NCI-H82 (cell line): ENCODE measurements at regions not wholly inside any gene's neighbourhood (a gene's known extent, or its start where the extent isn't known, plus 50 kb on each side); places are given as distances from the start of the nearest gene placed in this dataset.
A peak's percentile ranks its signal among the peaks of the same experiment; 100 is the strongest.

ENCODE experiments used
- DNase-seq: peaks from one replicate; lab custom pipeline; 2025; lab: John Stamatoyannopoulos, UW

DNA sequence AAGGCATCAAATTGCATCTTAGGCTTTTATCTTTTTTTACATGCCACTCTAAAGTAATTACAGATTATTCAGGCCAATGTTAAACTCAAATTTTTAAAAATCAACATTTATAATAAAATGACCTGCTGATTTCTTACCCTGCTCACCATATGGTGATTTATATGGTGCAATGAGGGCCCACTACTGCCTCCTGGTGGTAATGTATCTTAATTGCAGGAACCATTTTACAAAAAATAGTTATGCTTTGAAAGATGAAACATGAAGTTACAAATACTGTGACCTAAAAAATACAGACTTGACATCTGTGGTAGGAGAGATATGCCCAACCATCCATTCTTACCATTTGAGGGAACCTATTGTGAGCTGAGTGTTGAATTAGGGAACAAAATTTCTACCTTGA lies 292.6 kb upstream of the TAS2R1 start:
- no peak for DNase-seq

DNA sequence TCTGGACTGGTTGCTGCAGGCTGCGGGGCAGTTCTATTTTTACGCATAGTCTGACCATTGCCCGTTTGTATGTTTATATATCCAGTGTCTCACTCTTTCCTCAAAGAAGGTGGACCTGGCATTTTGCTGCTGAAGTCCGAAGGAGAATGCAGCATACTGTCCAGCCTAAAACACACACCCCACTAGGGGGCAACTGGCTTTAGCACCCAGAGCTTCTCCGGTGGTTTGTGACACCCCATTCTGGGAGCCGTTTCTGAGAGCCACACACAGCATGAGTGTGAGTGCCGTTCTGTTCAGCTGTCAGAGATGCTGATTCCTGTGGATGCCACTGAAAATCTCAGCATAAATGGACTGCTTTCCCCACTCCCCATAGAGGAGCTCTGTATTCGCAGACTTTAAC lies 290.5 kb upstream of the TAS2R1 start:
- DNase-seq, result peak; percentile 3

DNA sequence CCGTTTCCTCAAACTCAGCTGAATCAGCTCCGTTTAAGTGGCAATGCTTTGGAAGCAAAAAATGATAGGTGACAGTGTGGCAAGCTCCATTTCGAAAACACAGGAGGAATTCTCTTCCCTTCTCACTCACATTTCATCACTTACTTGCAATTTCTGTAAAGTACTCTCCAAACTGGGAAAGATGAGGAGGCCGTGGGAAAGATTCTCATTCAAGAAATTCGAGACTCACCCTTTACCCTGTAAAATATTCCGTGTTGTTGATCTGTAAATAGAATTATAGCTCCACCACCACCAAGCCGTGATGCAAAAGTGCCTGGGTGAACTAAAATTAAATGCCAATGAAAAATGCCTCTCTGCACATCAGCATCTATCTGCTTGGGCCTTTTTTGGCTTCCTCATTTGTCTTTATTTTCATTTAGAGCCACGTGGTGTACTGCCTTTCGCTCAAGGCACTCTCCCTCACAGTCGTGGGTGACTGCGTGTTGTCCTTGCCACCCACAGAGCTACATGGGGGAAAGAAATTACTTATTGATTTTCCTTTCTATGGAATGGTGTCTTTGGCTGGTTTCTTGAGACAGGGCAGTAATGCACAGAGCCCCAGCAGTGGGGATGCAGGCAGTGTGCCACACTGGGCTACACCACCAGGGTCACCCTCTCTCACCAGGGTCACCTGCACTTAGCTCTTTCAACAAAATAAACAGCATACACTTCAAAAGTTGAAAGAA lies 289.3 kb upstream of the TAS2R1 start:
- DNase-seq, result no peak

DNA sequence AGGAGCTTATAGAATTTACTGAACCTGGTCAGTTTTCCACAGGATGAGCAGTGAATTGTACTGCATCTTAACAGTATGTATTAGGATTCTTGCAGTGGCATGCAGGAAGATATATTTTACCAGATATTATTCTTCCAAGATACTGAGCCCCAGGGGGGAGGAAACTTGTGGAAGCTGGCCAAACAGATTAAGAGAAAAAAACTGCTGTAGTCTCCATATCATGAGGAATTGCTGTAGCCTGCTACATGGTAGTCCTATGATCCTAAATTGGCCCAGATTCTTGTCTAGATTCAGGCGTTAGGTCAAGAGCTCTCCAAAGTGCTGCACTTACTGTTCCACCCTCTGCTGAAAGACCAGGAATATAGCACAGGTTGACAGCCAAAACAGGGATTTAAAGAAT lies 275.5 kb upstream of the TAS2R1 start:
- DNase-seq, result no peak

DNA sequence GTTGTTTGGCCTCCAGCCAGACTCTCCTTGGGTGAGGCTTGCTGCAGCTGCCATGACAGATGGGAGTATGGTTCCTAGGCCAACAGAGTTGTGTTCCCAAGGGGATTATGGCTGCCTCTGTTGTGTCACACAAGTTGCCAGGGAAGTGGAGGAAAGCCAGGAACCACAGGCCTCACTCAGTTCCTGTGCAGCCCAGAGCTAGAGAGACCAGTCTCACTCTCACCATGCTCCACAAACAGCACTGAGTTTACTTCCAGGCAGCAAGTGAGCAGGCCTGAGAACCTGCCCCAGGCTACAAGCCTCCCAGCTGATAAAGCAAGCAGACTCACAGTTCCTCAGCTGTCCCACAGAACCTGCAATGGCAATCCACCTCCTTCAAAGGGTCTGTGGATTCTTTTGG lies 273.6 kb upstream of the TAS2R1 start:
- DNase-seq, result peak; percentile 58

DNA sequence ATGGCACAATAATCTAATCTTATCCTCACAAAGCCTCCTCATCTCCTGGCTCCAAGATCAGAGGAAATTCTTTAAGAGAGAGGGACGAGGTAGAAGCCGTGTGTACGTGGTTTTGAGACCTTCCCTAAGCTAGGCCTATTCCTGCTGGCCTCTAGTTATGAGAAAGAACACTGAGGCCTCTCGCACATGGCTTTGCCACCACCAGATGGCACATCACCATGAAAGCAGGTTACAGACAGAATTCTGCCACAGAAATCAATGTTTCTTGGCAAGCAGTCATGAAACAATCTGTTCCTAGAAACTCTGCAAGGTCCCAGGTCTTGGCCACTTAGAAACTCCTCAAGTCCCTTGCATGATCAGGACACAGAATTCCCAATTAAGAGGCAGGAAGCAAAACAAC lies 268.2 kb upstream of the TAS2R1 start:
- DNase-seq, result peak; percentile 62

DNA sequence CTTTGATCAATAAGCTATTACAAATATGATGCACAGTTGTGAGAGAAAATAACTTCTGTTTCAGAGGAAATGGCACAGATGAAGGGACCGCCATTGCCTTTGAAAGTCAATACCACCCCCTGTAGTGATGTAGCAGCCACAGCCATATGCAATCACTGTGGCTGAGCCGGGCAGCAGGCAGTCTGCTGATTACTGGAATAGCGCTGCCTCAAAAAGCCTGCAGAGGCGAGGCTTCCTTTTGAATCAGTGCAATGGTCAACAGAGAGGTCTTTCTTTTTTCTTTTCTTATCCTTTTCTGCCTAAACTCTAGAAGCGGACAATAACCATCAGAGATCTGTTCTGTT lies 265.1 kb upstream of the TAS2R1 start:
- no peak for DNase-seq

DNA sequence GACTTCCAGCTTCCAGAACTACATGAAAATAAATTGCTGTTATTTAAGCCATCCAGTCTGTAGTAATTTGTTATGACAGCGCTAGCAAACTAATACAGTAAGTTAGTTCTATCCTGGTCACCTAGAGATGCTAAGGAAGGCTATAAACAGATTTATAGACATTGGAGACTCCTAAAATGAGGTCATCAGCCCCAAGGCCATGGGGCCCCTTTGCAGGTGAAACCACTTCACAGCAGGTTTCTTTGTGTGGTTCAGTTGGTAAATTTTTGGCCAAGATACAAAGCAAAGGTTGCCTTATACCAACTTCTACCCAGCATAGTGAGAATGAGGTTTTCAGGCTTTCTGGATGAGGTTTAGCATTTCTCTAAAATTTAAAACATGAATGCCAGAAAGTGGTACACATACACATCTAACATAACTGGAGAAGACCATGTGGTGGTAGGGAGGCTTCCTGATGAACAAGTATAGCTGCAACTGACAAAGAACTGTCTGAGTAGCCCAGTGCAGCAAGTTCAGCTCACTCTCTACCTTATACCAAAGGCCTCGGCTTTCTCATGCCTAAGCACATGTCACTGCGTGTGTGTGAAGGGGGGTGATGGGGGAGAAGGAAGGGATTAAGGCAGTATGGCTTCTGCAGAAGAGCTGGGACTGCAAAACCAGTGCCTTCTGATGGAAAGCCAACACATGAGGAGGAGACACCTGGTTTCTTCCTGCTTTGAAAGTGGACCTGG lies 264.6 kb upstream of the TAS2R1 start:
- peak; percentile 51 for DNase-seq

DNA sequence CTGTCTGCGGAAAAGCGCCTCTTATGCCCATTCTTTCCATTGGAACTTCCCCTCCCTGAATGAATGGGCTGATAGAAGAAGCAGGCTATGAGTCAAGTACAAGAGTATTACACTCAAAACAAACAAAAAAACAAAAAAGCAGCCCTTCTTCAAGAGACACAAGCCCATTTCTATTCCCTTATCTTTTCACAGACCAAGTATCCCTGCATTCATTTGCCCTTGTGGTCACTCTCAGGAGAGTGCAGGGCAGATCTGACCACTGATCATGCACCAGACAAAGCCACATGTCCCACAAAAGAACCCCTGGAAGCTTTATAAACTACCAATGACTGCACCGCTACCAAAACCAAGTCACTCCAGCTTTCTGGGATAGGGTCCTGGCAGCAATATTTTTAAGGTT lies 262.5 kb upstream of the TAS2R1 start:
- no peak for DNase-seq

DNA sequence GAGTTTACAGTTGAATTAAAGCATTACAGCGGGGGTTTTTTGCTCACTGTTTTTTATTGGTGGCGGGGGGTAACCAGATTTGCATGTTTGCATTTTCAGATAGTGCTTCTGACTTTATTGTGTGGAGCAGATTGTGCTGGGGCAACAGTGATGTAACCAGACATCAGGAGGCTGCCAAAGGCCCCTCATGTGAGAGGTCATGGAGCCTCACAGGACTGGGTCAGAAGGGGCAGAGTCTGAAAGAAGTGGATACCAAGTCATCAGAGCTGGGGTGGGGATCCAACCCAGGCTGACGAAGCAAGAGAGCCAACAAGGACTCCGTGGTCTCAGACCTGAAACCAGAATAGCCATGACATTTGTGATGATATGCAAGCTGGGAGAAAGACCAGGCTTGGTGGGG lies 259.4 kb upstream of the TAS2R1 start:
- no peak for DNase-seq

DNA sequence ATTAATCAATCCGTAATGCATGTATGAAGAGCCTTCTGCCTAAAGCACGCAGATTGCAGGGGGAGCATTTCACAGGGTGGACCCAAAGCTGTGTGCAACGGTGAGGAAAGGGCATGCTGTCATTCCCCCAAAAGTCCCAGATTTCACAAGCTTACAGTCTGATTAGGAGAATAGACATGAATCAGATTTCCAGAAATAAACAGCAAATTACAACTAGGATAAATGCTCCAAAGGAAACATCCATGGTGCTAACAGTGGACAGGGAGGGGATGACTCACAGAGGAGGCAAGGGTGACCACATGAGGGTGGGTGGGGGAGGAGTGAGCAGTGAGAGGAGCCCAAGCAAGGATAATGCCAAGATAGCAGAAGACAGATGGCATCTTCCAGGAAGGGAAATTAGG lies 258.4 kb upstream of the TAS2R1 start:
- no peak for DNase-seq

DNA sequence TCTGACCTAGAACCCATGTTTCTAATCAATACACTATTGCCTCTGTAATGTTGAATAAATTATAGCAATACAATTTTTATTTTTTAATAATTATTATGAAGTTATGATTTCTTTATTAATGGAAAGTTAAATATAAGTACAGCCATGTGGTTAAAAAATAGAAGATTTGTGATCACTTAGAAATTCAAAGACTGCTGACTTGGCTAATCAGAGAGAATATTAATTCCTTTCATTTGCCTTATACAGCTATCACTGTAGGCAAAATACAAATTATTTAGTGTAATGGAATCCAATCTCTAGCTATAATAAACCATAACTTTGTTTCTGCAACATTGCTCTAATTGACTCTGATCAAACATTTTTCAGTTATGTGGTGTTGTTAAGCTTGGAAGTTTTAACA lies 255.0 kb upstream of the TAS2R1 start:
- DNase-seq, result no peak

DNA sequence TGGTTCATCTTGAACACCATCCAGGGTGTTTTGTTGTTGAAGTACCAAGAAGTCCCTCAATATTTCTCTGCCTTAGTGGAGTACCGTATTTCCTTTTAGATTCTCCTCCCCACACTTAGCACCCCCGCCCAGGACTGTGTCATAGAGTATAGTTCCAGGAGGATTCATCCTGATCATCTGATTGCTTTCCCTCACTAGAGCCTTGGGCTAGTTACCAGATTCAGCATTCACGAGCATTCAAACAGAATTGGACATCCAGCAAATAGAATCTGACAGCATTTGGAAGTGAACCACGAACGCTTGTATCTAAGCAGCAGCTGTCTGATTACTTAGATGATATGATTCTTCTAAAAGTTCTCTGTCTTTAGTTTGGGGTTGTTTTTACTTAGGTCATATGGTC lies 248.1 kb upstream of the TAS2R1 start:
- no peak for DNase-seq

DNA sequence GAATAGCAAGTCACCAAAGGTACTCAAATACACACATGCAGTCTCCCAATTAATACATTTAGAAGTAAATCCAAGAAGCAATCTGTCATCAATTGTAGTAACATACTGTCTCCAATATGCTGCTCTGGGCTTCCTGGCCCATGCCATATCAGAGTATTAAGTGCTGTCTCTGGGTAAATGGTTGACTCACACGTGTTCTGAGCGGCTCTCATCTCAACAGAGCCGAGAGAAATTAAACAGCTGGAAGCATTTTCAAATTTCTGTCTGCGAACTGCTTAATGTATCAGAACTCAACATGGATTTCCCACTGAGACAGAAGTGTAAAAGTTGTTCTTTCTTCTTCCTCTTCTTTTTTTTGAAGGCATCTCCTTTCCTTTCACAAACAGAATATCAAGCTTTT lies 247.3 kb upstream of the TAS2R1 start:
- DNase-seq, result no peak

DNA sequence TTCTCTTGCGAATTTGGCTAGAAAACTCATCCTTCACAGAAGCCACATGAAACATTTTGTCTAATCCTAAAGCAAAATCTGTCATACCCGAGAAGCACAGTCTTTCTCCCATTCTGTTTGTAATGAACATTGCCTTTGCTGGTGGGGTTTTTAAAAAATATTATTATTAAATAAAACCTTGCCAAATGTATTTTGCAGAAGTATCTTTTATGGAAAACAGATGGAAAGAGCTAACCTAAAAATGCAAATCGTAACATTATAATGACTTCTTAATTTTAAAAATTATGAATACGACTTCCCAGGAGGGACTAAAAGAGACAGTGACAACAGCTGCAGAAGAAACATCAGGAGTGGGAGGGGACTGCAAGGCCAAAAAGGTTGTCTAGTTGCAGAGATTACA lies 246.3 kb upstream of the TAS2R1 start:
- no peak for DNase-seq

DNA sequence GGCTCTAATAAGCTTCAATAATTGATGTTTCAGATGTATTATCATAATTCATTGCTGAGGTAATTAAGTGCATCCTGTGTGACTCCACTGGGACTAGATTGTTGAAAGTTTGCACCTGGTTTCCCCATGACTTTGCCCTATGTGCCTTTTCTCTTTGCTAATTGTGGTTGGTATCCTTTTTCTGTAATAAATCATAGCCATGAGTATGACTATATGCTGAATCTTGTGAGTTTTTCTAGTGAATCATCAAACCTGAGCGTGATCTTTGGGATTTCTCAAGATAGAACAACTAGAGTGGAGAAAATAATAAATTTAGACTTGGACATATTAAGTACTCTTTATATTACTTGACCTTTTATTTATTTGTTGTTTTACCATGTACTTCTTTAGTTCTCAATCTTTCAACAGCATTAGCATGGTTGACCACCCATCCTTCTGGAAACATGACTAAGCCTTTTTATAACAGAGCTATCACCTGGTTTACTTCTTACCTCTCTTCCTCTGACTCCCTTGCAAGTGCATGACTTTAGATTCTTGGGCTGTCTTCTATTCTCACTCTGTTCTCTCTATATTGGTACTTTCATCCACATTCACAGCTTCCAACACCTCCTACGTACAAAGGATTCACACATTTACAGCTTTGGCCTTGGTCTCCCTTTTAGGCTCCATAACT lies 239.6 kb upstream of the TAS2R1 start:
- no peak for DNase-seq

DNA sequence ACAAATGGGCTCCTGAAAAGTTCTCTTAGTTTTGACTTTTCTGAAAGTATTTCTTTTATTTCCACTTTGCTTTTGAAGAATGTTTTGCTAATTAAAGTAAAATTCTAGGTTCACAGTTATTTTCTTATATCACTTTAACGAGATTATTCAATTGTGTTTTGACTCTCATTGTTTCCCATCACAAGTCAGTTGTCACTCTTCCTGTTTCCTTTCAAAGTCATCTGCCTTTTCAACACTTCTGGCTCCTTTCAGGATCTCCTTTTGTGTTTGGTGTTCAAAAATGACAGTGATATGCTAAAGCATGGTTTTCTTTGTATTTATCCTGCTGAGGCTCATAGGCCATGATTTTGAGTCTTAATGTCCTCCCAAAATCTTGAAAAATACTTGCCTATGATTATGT lies 235.4 kb upstream of the TAS2R1 start:
- DNase-seq, result no peak

DNA sequence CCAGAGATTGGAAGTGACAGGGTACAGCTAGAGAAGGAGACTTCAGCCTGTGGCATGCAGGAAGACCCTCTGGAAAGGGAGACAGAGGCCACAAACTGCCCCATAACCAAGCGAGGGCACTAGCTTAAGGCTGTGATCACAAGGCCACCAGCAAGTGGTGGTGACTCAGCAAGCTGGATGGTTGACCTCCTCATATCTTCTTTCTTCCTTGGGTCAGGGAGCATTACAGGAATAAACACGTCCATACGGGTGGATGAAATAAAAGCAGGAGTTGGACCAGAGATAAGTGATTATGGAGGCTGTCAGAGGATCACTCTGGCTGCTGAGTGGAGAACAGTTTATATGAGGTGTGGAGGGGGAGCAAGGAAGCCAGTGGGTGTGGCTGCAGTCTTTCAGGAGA lies 234.6 kb upstream of the TAS2R1 start:
- no peak for DNase-seq

DNA sequence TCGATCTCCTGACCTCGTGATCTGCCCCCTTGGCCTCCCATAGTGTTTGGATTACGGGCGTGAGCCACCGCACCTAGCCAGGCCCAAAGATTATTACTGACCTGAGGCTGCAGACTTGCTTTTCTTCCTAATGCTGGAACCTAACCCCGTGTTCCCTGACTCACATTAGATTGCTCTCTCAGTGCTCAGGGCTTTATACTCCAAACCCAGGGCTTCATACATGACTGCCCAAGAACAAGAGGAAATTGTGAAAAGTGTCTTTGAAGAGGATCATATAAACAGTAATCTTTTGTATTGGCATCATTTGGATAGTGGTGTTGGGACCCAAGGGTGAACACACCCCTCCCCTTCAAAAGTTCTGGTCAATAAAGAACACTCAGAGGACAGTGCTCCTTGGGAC lies 233.3 kb upstream of the TAS2R1 start:
- DNase-seq, result no peak

DNA sequence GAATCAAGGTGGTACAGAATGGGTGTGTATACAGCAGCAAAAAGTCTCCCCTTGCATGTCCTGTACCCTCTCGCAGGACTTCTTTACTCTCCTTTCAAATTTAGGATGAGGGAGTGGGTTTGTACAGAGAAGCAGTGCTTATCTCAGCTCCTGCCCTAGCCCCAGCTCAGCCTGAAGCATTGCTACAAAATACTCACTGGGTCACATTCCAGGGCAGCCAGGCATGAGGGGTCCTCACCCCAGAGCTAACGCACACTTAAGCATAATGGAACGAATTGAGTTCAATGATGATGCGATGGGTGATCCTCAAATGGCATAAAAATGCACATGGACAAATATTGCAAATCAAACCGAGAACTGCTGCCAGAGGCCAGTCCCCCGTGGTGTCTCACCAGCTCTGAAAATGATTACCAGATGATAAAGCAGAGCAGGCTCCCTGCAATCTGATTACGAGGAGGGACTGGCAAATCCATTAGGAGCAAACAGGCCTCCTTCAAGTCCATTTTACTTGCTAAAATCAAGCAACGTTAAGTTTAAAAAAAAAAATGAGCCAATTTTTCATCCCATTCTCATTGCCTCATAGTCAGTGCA lies 231.6 kb upstream of the TAS2R1 start:
- DNase-seq, result peak; percentile 14

DNA sequence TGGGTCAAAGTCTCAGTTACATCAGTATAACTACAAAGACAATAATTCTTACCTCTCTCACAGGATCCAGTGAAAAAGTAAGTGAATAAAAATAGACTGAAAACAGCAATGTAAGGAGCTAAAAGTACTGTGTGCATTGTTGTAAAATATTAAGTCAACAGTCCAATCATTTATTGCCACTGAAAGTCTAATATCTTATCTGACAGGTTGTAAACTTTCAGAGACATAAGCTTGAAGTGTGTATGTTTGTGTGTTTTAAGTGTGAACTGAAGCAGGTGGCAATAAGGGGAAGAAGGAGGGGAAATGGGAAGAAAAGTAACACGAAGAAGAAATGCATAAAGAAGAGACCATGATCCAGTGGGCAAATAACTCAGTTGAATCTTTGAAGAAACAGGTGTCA lies 229.7 kb upstream of the TAS2R1 start:
- no peak for DNase-seq

DNA sequence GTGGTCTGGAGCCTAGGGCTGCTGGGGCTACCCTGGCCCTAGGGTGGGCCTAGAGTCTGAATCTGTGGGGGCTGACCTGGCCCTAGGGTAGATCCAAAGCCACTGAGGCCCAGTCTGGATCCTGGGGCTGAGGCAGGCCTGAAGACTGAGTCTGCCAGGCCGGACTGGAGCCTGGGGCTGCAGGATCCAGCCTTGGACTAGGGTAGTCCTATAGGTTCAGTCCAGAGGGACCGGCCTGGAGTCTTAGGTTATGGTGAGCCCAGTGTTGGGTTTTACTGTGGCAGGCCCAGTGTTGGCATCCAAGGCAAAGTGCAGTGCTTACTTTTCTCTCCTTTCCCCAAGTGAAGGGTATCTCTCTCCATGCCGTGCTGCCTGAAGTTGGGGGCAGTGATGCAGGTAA lies 227.9 kb upstream of the TAS2R1 start:
- no peak for DNase-seq

DNA sequence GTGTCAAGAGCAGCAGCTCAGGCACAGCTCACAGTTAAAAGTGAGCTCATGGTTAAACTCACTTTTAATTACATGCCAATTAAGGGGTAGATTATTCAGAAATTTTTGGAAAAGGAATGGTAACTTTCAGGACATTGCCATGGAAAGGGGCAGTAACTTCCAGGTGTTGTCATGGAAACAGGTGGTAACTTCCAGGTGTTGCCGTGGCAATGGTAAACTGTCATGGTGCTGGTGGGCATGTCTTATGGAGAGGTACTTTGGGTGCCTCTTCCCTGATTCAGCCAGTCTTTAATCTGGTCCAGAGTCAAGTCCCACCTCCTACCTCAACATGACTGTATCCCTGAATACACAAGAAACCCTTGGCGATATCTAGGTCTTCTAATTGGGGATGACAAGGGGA lies 223.2 kb upstream of the TAS2R1 start:
- DNase-seq, result no peak
